ENCODE measurements at regions not wholly inside any gene's neighbourhood (a gene's known extent, or its start where the extent isn't known, plus 50 kb on each side); places are given as distances from the start of the nearest gene placed in this dataset.

DNA sequence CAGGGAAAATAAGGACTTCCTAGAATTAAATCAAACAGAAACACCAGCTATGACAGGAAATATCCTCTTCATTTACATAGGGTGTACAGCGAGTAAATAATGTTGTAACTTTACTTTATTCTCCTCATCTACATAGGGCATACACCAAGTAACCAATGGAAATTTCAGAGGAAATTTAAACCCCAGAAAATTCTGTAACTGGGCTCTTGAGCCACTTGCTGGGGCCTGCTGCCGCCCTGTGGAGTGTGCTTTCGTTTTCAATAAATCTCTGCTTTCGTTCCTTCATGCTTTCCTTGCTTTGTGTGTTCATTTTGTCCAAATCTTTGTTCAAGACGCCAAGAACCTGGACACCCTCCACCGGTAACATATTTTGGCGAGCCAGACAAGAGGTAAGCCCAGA is 990.4 kb upstream of the CADM2 start:
- TF ChIP-seq TAF1 (IDR thresholded peaks at IDR 0.05; ENCODE audit: low read depth, low read length) (no peak), POLR2AphosphoS5 (IDR thresholded peaks at IDR 0.05; ENCODE audit: low read depth, low read length) (no peak), POLR2A (IDR thresholded peaks at IDR 0.05; ENCODE audit: low read depth, low read length) (no peak), PAX5 (IDR thresholded peaks at IDR 0.05; ENCODE audit: insufficient read depth, low read length, severe bottlenecking) (no peak), SPI1 (IDR thresholded peaks at IDR 0.05; ENCODE audit: low read depth, low read length) (no peak)

Data from GM12891 (cell line).